GM18517 (cell line): ENCODE measurements at regions not wholly inside any gene's neighbourhood (a gene's known extent, or its start where the extent isn't known, plus 50 kb on each side); places are given as distances from the start of the nearest gene placed in this dataset.
"Not testable (repeated sequence)": the region's sequence is repeated elsewhere in the genome, so short reads cannot be mapped to it uniquely, and the experiment has no call there.

Source experiments
- ATAC-seq: cut with Tn5 transposase; IDR thresholded peaks from one replicate; pipeline ENCODE4 v1.9.1; 2021; ENCODE audit warnings: mild to moderate bottlenecking, moderate library complexity; ENCODE audit not compliant: unreplicated experiment

- no peak for ATAC-seq
Observed at GRCh38 chr10:31687663-31688482, 240.8 kb downstream of the ARHGAP12 start.

- ATAC-seq, result no peak
Observed at GRCh38 chr10:31686599-31686998, 242.0 kb downstream of the ARHGAP12 start.

- ATAC-seq, result no peak
Observed at GRCh38 chr10:31683682-31684081, 244.9 kb downstream of the ARHGAP12 start.

DNA sequence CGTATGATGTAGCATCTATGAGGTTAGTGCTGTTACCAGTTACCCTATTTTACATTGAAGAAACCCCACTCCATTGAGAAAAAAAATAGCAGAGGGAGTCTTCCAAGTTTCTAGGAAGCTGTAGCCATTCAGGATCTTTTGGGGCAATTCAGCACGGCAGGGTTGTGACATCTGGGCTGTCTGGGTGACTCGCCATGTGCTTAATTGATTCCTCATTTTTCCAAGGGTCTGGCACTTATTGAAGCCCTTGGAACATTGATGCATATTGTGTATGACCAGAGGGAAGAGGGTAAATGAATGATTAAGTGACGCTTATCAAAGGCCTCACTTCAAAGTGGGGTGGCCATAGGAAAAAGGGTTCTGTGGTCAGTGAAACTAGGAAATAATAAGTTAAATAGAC lies 248.7 kb downstream of the ARHGAP12 start:
- ATAC-seq, result no peak

DNA sequence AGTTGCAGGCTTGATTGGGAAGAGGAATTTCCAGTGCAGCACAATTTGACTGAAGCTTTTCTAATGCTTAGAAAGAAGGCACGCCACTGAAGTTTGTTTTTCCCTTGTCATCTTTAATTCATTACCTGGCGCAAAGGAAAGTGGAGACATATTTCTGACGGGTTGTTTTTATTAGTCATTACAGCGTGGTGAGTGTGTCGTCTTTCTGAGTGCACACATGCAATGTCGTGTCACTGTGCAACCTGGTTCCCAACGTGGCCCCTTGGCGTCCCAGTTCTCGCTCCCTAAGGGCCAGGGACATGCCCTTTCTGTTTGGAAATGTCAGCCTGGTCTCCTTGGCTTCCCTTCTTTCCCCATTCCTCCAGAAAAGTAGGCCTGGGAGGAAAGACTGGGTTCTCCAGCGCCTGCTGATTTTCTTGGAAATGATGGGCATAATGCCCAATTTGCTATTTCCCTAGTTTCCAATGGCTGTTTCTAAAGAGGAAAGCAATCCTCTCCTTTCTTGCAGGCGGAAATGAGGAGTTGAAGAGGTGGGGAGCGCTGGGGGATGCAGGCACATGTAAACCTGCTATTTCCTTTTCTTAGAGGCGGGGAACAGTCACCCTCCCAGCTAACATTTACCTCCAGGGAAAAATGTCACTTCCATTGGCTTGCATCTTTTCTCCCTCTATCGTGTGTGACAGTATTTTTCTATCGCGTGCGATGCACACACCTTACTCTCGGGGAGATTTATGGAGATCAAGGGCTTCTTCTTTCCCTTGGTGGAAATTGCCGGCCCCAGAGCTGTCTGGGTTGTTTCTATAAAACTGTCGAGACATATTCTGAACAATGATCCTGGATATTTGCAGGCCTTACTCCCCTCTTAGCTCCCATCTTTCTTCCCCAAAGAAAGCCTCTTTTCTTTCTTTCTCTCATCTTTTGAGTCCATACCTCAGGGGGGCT lies 249.8 kb downstream of the ARHGAP12 start:
- ATAC-seq, result no peak

DNA sequence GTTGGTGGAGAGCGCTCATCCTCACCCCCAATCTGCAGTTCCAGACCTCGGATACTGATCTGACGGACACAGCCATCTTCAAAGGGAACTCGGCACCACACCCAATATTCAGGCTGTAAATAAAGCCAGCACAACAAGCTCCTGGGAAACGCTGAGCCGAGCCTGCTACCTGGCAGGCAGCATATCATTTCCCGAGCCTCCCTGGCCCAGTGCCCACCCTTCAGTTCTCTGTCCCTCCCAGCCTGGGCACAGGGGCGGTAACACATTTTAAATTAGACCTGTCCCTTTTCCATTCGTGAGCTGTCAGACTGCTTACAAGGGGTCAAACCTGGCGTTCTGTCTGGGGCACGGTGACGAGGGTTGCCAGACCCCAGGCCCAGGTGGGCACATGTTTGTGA lies 250.5 kb downstream of the ARHGAP12 start:
- ATAC-seq, result no peak

DNA sequence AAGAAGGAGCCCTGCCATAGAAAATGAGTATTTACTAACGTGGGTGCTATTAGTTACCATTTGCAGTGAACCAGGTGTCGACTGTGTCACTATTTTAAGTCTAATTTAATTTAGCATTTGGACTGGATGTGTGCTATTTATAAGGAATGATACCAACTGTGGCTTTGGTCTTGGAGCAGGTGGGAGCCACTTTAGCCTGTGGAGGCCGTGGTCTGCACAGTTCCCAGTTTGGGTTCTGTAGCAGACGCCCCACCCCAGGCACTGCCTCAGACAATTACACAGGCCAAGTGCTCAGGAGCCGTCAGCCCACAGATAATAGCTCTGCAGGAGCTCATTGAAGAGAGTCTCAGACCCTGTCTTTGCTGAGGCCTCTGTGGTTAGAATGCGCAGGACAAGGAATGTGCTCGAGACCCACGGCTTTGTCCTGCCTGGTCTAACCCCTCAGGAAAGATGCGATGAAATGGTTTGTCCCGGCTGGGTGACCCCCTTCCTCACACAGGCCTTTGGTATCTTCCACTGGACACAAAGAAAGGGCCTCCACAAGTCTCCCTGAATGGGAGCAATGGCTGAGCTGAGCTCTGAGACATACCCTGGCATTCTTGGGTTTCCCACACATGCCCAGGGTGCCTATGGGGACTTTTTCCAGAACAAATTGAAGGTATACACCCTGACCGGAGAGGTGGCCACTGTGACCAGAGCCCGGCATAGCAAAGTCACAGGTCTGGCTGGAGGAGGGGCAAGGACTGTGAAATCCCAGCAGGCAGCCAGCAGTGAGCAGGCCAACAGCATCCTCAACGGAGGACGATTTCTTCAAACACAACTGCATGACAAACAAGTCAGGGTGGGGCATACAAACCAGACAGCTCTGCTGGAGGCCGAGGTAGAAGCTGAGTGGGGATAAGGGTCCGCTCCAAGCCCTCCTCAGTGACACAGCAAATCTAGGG lies 251.2 kb downstream of the ARHGAP12 start:
- no peak for ATAC-seq

DNA sequence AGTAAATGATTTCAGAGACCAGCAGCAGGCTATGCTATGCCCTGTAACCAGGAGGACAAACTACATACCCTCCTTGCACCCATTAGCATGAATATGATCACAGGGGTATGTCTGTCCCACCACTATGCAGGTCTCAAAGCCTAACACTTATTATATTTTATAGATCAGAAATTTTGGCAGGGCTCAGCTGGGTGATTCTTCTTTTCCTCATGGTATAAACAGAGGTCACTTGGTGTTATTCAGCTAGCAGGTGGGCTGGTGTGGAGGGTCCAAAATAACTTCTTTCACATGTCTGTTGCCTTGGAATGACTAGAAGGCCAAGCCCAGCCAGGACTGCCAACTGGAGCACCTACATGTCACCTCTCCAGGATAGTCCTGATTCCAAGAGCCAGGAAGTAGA lies 252.9 kb downstream of the ARHGAP12 start:
- ATAC-seq, result no peak

- ATAC-seq, result no peak
Observed at GRCh38 chr10:31669357-31669756, 259.3 kb downstream of the ARHGAP12 start.

GRCh38 chr10:31668326-31668725 lies 260.3 kb downstream of the ARHGAP12 start:
- no peak for ATAC-seq

- ATAC-seq, result not testable (repeated sequence)
Observed at GRCh38 chr10:31665764-31666279, 262.8 kb downstream of the ARHGAP12 start.

DNA sequence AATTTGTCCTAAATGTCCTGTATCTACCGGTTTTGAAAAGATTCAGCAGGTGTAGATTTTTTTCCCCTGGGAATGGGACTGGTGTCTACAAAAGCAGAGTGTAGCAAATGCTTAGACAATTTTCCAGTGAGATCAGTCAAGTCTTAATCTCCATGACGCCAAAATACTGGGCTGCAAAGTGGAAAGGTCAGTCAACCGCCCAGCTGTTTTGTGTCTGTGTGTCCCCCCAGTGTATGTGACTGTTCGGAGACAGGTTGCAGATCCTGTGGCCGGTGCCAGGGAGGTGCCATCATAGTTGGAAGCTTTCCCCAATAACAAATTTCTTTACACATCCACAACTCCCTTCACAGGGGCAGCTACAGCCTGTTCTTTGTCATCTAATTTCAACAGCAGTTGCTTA lies 263.8 kb downstream of the ARHGAP12 start:
- ATAC-seq, result no peak

DNA sequence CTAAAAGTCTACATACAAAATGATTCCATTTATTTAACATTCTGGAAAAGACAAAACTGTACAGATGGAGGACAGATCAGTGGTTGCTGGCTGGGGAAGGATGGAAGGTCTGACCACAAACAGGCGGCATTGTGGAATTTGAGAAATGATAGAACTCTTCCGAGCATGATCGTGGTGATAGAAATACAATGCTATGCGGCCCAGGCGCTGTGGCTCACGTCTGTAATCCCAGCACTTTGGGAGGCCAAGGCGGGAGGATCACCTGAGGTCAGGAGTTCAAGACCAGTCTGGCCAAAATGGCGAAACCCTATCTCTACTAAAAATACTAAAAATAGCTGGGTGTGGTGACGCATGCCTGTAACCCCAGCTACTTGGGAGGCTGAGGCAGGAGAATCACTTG lies 264.6 kb downstream of the ARHGAP12 start:
- not testable (repeated sequence) for ATAC-seq

DNA sequence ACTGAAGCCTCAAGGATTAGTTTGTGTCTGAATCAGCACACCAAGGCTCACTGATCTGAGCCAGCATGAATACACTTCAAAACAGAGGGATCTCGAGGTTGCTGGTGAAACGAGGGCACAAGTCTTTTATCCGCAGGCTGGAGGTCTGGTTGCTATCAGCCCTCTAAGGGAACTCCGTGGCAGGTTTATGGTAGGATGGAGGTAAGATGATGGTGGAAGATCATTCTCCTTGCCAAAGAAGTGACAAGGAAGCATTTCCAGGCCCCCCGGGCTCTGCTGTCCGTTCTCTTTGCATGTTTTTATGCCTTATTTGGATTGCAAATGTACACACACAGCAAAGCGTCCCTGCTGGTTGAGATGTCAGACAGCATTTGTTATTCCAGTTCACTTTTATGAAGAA lies 268.3 kb downstream of the ARHGAP12 start:
- no peak for ATAC-seq

- ATAC-seq, result no peak
Observed at GRCh38 chr10:31659665-31660064, 269.0 kb downstream of the ARHGAP12 start.

- ATAC-seq, result no peak
Observed at GRCh38 chr10:31657434-31657872, 271.2 kb downstream of the ARHGAP12 start.

DNA sequence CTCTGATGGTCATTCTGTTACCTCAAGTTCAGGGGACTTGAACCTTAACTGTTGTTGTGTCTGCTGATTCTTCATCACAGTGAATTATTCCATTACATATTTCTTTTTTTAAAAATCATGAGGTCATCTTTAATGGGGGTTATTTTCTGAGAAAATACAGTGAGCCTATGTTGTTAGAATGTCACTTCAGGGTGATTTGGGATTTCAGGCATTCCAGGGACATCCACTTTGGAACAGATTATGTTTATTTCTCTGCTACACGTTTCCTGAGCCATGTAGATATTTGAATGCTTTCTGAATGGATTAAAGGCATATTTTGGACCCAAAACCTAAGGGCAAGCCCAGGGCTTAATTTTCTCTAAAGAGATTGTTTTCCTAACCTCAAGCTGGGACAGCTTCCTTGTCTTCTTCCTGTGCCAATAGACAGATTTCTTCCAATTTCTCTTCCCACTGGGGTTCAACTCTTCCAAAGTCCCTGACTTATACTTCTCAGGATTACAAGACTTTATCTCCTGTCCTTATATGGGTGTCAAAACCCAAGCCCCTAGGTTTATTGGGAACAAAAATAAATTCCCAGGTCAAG lies 271.7 kb downstream of the ARHGAP12 start:
- ATAC-seq, result no peak

DNA sequence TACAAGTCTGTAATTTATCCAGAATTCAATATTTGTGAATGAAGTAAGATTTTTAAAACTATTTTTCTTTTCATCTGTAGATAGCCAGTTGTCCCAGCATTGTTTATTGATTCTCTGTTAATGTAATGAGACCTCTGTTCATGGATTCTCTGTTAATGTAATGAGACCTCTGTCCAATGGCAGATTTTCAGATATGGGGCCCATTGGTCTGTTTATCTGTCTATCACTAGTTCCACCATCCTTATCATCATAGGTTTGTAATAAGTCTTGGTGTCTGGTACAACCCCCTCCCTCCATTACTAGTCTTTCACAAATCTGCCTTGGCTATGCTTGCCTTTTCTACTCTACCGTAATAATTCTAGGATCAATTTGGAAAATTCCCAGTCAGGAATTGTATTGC lies 276.6 kb downstream of the ARHGAP12 start:
- no peak for ATAC-seq

GRCh38 chr10:31650010-31650409 lies 278.6 kb downstream of the ARHGAP12 start:
- no peak for ATAC-seq

DNA sequence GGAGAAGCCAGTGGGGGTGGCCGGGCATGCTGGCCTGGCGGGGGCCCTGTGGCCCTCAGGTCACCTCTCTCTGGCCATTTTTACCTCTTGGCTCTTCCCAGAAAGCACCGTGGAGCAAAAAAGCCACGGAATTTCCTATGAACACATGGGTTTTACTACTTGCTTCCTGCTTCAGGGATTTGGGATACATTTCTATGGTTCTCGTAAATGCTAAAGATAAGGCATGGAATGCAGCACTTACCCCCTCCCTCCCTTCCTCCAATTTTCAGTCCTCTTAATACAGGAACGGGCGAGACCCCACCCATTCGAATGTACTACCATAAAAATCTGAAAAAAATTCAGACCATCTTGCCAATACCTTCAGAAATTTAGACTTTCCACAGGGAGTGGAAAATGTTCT lies 279.7 kb downstream of the ARHGAP12 start:
- ATAC-seq, result no peak
